T-cell (primary cell): ENCODE measurements at regions not wholly inside any gene's neighbourhood (a gene's known extent, or its start where the extent isn't known, plus 50 kb on each side); places are given as distances from the start of the nearest gene placed in this dataset.

ENCODE experiments used
- ATAC-seq, 4 experiments: fragments of 200-7000 bp in 3 of 4; fragments of 150-1000 bp in 1 of 4; cut with Tn5 transposase; replicated peaks in 1 of 4; 1 replicate in 3 of 4; 2 replicates in 1 of 4; pipeline ENCODE4 v1.10.0; 2021; ENCODE audit warnings: moderate library complexity in 3 of 4, mild to moderate bottlenecking in 2 of 4, moderate number of reproducible peaks in 1 of 4
- CTCF ChIA-PET, 2 donors: fragments of 300-600 bp; sonication (Branson Sonifier 250); formaldehyde crosslinking; loops; one replicate each; lab custom pipeline; 2022; ENCODE audit warnings: antibody characterized with exemption in 2 of 2; lab: Charles Lee
- POLR2A ChIA-PET, 2 donors: fragments of 300-600 bp; sonication (Branson Sonifier 250); formaldehyde crosslinking; loops; one replicate each; lab custom pipeline; 2022; ENCODE audit warnings: antibody characterized with exemption in 2 of 2; lab: Charles Lee
- DNase-seq, 35 experiments: peaks; one replicate each; pipeline versions ENCODE4 v3.0.0 to v3.0.0-alpha.2; 2013 to 2023
- H3K27ac ChIP-seq: one replicate; pipeline ENCODE4 v1.5.1; 2013; ENCODE audit warnings: low read length
- H3K27me3 ChIP-seq, 2 experiments: replicated peaks in 1 of 2; 1 replicate in 1 of 2; 2 replicates in 1 of 2; pipeline versions ENCODE4 v1.6.1 to v1.7.0; 2013; ENCODE audit warnings: low read length in 1 of 2, mixed read lengths in 1 of 2; ENCODE audit not compliant: control insufficient read depth in 2 of 2, insufficient read depth in 2 of 2; ENCODE audit errors: extremely low read depth in 1 of 2
- H3K36me3 ChIP-seq, 2 donors: 1 replicate in 1 of 2; 2 replicates in 1 of 2; pipeline versions ENCODE4 v1.6.1 to v1.7.0; 2013; ENCODE audit warnings: low read length in 1 of 2; ENCODE audit not compliant: control insufficient read depth in 2 of 2, insufficient read depth in 1 of 2; ENCODE audit errors: extremely low read depth in 1 of 2
- H3K4me1 ChIP-seq, 2 experiments: 1 replicate in 1 of 2; 2 replicates in 1 of 2; pipeline versions ENCODE4 v1.6.1 to v1.7.0; 2013; ENCODE audit warnings: low read length in 2 of 2, mixed read lengths in 1 of 2; ENCODE audit not compliant: insufficient read depth in 2 of 2, control insufficient read depth in 1 of 2; ENCODE audit errors: extremely low read depth in 1 of 2
- H3K4me3 ChIP-seq, 2 donors: 1 replicate in 1 of 2; 2 replicates in 1 of 2; pipeline versions ENCODE4 v1.5.1 to v1.7.0; 2013; ENCODE audit warnings: mild to moderate bottlenecking in 2 of 2, low read length in 1 of 2, moderate library complexity in 1 of 2; ENCODE audit not compliant: control insufficient read depth in 1 of 2; ENCODE audit errors: extremely low read depth in 1 of 2
- H3K9me3 ChIP-seq: 2 replicates; pipeline ENCODE4 v1.7.0; 2013
- H3K27ac Mint-ChIP-seq, 2 donors: one replicate each; pipeline ENCODE4 v1.8.0; 2020 to 2021; ENCODE audit warnings: mild to moderate bottlenecking in 2 of 2, mixed read lengths in 2 of 2
- H3K27me3 Mint-ChIP-seq, 2 donors: one replicate each; pipeline ENCODE4 v1.8.0; 2021 to 2022; ENCODE audit warnings: mixed read lengths in 2 of 2
- H3K36me3 Mint-ChIP-seq: one replicate; pipeline ENCODE4 v1.8.0; 2021; ENCODE audit warnings: mixed read lengths
- H3K4me1 Mint-ChIP-seq, 3 donors: one replicate each; pipeline ENCODE4 v1.8.0; 2020 to 2022; ENCODE audit warnings: mixed read lengths in 3 of 3, mild to moderate bottlenecking in 1 of 3
- H3K4me3 Mint-ChIP-seq, 3 donors: one replicate each; pipeline ENCODE4 v1.8.0; 2020 to 2022; ENCODE audit warnings: mild to moderate bottlenecking in 3 of 3, mixed read lengths in 3 of 3, moderate library complexity in 3 of 3
- H3K9me3 Mint-ChIP-seq, 3 donors: one replicate each; pipeline ENCODE4 v1.8.0; 2020 to 2022; ENCODE audit warnings: mixed read lengths in 3 of 3
- WGBS: methylation state at CpG from one replicate; pipeline ENCODE4 v1.1.5; 2013; ENCODE audit warnings: missing lambda C conversion rate; ENCODE audit not compliant: insufficient coverage; 5-methylcytosine and 5-hydroxymethylcytosine counted together

GRCh38 chr19:31834070-31834469, 484.8 kb upstream of the TSHZ3 start:
- Mint-ChIP-seq H3K4me1 (no peaks in the 10 kb centered on the region), H3K4me3 (no peak overlapping the region), H3K27ac (no peak overlapping the region), H3K9me3 (peaks cover 13 to 25% (median 19%) of the 10 kb centered on the region in 3 donors), H3K27me3 (peaks cover 0 to 1% of the 10 kb centered on the region in 2 donors), H3K36me3 (no peaks in the 10 kb centered on the region)
- ChIA-PET CTCF (no interaction called here), POLR2A (no interaction called here)
- Histone ChIP-seq H3K9me3 (no peaks in the 10 kb centered on the region), H3K4me3 (no peak overlapping the region), H3K27ac (no peak overlapping the region), H3K27me3 (no peaks in the 10 kb centered on the region), H3K4me1 (no peaks in the 10 kb centered on the region), H3K36me3 (no peaks in the 10 kb centered on the region)
- ATAC-seq (no peak), DNase-seq (no peak)

GRCh38 chr19:31838163-31838815, 489.1 kb upstream of the TSHZ3 start:
- ATAC-seq (no peak), DNase-seq (no peak)
- Mint-ChIP-seq H3K4me3 (no peak overlapping the region), H3K36me3 (no peaks in the 10 kb centered on the region), H3K27ac (no peak overlapping the region), H3K9me3 (peaks cover 19 to 43% (median 32%) of the 10 kb centered on the region in 3 donors), H3K27me3 (no peaks in the 10 kb centered on the region), H3K4me1 (no peaks in the 10 kb centered on the region)
- no peak overlapping the region for H3K27ac ChIP-seq
- no peaks in the 10 kb centered on the region for H3K4me1 ChIP-seq
- 72% methylated on average over 9 of the region's 11 CpGs for WGBS
- ChIA-PET CTCF (no interaction called here), POLR2A (no interaction called here)
- H3K4me3 ChIP-seq, result no peak overlapping the region
- no peaks in the 10 kb centered on the region for H3K27me3 ChIP-seq
- H3K9me3 ChIP-seq, result no peaks in the 10 kb centered on the region
- no peaks in the 10 kb centered on the region for H3K36me3 ChIP-seq

GRCh38 chr19:31840371-31840770, 491.1 kb upstream of the TSHZ3 start:
- no peaks in the 10 kb centered on the region for H3K9me3 ChIP-seq
- no peaks in the 10 kb centered on the region for H3K36me3 Mint-ChIP-seq
- no peaks in the 10 kb centered on the region for H3K27me3 Mint-ChIP-seq
- no peak overlapping the region for H3K27ac ChIP-seq
- ATAC-seq (no peak), DNase-seq (no peak)
- H3K9me3 Mint-ChIP-seq, result peaks cover 7 to 37% (median 25%) of the 10 kb centered on the region in 3 donors
- no peak overlapping the region for H3K27ac Mint-ChIP-seq
- no peaks in the 10 kb centered on the region for H3K4me1 Mint-ChIP-seq
- H3K4me3 Mint-ChIP-seq, result no peak overlapping the region
- no peaks in the 10 kb centered on the region for H3K27me3 ChIP-seq
- no peak overlapping the region for H3K4me3 ChIP-seq
- ChIA-PET CTCF (no interaction called here), POLR2A (no interaction called here)
- 100% methylated on average over 1 of the region's 2 CpGs for WGBS
- H3K4me1 ChIP-seq, result no peaks in the 10 kb centered on the region
- H3K36me3 ChIP-seq, result no peaks in the 10 kb centered on the region

- H3K9me3 ChIP-seq, result no peaks in the 10 kb centered on the region
- WGBS, result no CpG with 5 or more reads among the region's 1 CpG
- CTCF ChIA-PET, result no interaction called here
- H3K9me3 Mint-ChIP-seq, result peaks cover 4 to 34% (median 22%) of the 10 kb centered on the region in 3 donors
- no peaks in the 10 kb centered on the region for H3K36me3 Mint-ChIP-seq
- H3K27me3 Mint-ChIP-seq, result no peaks in the 10 kb centered on the region
- no peak overlapping the region for H3K4me3 ChIP-seq
- no peaks in the 10 kb centered on the region for H3K4me1 ChIP-seq
- POLR2A ChIA-PET, result no interaction called here
- H3K36me3 ChIP-seq, result no peaks in the 10 kb centered on the region
- DNase-seq (no peak), ATAC-seq (no peak)
- no peaks in the 10 kb centered on the region for H3K27me3 ChIP-seq
- no peak overlapping the region for H3K27ac ChIP-seq
- no peak overlapping the region for H3K4me3 Mint-ChIP-seq
- H3K4me1 Mint-ChIP-seq, result no peaks in the 10 kb centered on the region
- H3K27ac Mint-ChIP-seq, result no peak overlapping the region
Measured at GRCh38 chr19:31841755-31842154, 492.5 kb upstream of the TSHZ3 start.

GRCh38 chr19:31863122-31863521, 482.3 kb upstream of the ZNF507 start:
- no peaks in the 10 kb centered on the region for H3K4me1 ChIP-seq
- no peaks in the 10 kb centered on the region for H3K27me3 Mint-ChIP-seq
- CTCF ChIA-PET, result no interaction called here
- H3K4me3 ChIP-seq, result no peak overlapping the region
- no peak for DNase-seq
- H3K9me3 Mint-ChIP-seq, result peaks cover 18 to 40% (median 23%) of the 10 kb centered on the region in 3 donors
- no peaks in the 10 kb centered on the region for H3K36me3 Mint-ChIP-seq
- no peak overlapping the region for H3K27ac Mint-ChIP-seq
- no CpG with 5 or more reads among the region's 3 CpGs for WGBS
- ATAC-seq, result no peak
- POLR2A ChIA-PET, result no interaction called here
- no peaks in the 10 kb centered on the region for H3K27me3 ChIP-seq
- H3K36me3 ChIP-seq, result no peaks in the 10 kb centered on the region
- no peaks in the 10 kb centered on the region for H3K4me1 Mint-ChIP-seq
- peaks cover 4% of the 10 kb centered on the region for H3K9me3 ChIP-seq
- no peak overlapping the region for H3K4me3 Mint-ChIP-seq
- H3K27ac ChIP-seq, result no peak overlapping the region

GRCh38 chr19:31874313-31874712, 471.1 kb upstream of the ZNF507 start:
- no peak for DNase-seq
- ChIA-PET CTCF (no interaction called here), POLR2A (no interaction called here)
- Mint-ChIP-seq H3K27ac (no peak overlapping the region), H3K4me3 (no peak overlapping the region), H3K36me3 (no peaks in the 10 kb centered on the region), H3K27me3 (no peaks in the 10 kb centered on the region), H3K9me3 (peaks cover 2 to 22% (median 7%) of the 10 kb centered on the region in 3 donors), H3K4me1 (no peaks in the 10 kb centered on the region)
- ATAC-seq, result no peak
- Histone ChIP-seq H3K36me3 (no peaks in the 10 kb centered on the region), H3K27ac (no peak overlapping the region), H3K27me3 (peaks cover 0 to 2% of the 10 kb centered on the region in 2 experiments), H3K9me3 (no peaks in the 10 kb centered on the region), H3K4me1 (no peaks in the 10 kb centered on the region), H3K4me3 (no peak overlapping the region)
- WGBS, result 81% methylated on average over 3 of the region's 4 CpGs

- Histone ChIP-seq H3K4me1 (no peaks in the 10 kb centered on the region), H3K4me3 (no peak overlapping the region), H3K27ac (no peak overlapping the region), H3K36me3 (no peaks in the 10 kb centered on the region), H3K9me3 (no peaks in the 10 kb centered on the region), H3K27me3 (peaks cover 0 to 2% of the 10 kb centered on the region in 2 experiments)
- H3K36me3 Mint-ChIP-seq, result no peaks in the 10 kb centered on the region
- H3K27ac Mint-ChIP-seq, result no peak overlapping the region
- ATAC-seq (no peak), DNase-seq (no peak)
- WGBS, result 93% methylated on average over 16 of the region's 16 CpGs
- CTCF ChIA-PET, result no interaction called here
- POLR2A ChIA-PET, result no interaction called here
- H3K9me3 Mint-ChIP-seq, result peaks cover 2 to 22% (median 7%) of the 10 kb centered on the region in 3 donors
- no peaks in the 10 kb centered on the region for H3K4me1 Mint-ChIP-seq
- H3K27me3 Mint-ChIP-seq, result no peaks in the 10 kb centered on the region
- no peak overlapping the region for H3K4me3 Mint-ChIP-seq
Measured at GRCh38 chr19:31875591-31875990, 469.8 kb upstream of the ZNF507 start.
